ENCODE measurements at regions not wholly inside any gene's neighbourhood (a gene's known extent, or its start where the extent isn't known, plus 50 kb on each side); places are given as distances from the start of the nearest gene placed in this dataset.

DNA sequence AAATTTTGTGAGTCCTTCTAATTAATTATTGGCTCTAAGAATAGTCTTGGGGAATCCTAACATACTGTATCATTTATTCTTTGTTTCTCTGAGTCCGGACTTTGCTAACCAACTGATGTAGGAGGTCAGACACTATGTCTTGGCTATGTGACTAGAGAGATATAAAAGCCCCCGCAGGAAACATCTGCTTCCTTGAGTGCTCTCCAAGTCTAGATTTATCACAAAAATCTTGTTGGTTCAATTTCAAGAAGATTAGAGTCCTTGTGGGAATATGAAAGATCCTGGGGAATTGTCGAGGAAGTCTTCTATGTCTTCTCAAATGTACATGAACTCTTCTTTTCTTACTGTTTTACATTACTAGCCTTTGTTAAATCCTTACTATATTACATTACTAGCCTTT lies 1712.5 kb downstream of the NCAM2 start:
- TF ChIP-seq, protein P1, sequence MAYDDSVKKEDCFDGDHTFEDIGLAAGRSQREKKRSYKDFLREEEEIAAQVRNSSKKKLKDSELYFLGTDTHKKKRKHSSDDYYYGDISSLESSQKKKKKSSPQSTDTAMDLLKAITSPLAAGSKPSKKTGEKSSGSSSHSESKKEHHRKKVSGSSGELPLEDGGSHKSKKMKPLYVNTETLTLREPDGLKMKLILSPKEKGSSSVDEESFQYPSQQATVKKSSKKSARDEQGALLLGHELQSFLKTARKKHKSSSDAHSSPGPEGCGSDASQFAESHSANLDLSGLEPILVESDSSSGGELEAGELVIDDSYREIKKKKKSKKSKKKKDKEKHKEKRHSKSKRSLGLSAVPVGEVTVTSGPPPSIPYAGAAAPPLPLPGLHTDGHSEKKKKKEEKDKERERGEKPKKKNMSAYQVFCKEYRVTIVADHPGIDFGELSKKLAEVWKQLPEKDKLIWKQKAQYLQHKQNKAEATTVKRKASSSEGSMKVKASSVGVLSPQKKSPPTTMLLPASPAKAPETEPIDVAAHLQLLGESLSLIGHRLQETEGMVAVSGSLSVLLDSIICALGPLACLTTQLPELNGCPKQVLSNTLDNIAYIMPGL (CRISPR knock-in tag; IDR thresholded peaks at IDR 0.05) = no peak
- TF ChIP-seq, protein P2, sequence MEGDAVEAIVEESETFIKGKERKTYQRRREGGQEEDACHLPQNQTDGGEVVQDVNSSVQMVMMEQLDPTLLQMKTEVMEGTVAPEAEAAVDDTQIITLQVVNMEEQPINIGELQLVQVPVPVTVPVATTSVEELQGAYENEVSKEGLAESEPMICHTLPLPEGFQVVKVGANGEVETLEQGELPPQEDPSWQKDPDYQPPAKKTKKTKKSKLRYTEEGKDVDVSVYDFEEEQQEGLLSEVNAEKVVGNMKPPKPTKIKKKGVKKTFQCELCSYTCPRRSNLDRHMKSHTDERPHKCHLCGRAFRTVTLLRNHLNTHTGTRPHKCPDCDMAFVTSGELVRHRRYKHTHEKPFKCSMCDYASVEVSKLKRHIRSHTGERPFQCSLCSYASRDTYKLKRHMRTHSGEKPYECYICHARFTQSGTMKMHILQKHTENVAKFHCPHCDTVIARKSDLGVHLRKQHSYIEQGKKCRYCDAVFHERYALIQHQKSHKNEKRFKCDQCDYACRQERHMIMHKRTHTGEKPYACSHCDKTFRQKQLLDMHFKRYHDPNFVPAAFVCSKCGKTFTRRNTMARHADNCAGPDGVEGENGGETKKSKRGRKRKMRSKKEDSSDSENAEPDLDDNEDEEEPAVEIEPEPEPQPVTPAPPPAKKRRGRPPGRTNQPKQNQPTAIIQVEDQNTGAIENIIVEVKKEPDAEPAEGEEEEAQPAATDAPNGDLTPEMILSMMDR (IDR thresholded peaks at IDR 0.05) = no peak
- TF ChIP-seq, protein P3, sequence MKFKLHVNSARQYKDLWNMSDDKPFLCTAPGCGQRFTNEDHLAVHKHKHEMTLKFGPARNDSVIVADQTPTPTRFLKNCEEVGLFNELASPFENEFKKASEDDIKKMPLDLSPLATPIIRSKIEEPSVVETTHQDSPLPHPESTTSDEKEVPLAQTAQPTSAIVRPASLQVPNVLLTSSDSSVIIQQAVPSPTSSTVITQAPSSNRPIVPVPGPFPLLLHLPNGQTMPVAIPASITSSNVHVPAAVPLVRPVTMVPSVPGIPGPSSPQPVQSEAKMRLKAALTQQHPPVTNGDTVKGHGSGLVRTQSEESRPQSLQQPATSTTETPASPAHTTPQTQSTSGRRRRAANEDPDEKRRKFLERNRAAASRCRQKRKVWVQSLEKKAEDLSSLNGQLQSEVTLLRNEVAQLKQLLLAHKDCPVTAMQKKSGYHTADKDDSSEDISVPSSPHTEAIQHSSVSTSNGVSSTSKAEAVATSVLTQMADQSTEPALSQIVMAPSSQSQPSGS (CRISPR knock-in tag; IDR thresholded peaks at IDR 0.05; ENCODE audit: borderline replicate concordance, low read depth) = no peak
- TF ChIP-seq ZBTB21 (CRISPR knock-in tag; IDR thresholded peaks at IDR 0.05; ENCODE audit: borderline replicate concordance) (no peak), RELA (CRISPR knock-in tag; IDR thresholded peaks at IDR 0.05; ENCODE audit: borderline replicate concordance) (no peak), EMX1 (CRISPR knock-in tag; IDR thresholded peaks at IDR 0.05) (no peak), NFYB (CRISPR knock-in tag; conservative IDR thresholded peaks at IDR 0.05; ENCODE audit: low read depth) (no peak), TCF7 (CRISPR knock-in tag; IDR thresholded peaks at IDR 0.05; ENCODE audit: low read depth) (no peak)
- TF ChIP-seq, protein P4, sequence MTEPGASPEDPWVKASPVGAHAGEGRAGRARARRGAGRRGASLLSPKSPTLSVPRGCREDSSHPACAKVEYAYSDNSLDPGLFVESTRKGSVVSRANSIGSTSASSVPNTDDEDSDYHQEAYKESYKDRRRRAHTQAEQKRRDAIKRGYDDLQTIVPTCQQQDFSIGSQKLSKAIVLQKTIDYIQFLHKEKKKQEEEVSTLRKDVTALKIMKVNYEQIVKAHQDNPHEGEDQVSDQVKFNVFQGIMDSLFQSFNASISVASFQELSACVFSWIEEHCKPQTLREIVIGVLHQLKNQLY (CRISPR knock-in tag; IDR thresholded peaks at IDR 0.05) = no peak
- TF ChIP-seq, protein P5, sequence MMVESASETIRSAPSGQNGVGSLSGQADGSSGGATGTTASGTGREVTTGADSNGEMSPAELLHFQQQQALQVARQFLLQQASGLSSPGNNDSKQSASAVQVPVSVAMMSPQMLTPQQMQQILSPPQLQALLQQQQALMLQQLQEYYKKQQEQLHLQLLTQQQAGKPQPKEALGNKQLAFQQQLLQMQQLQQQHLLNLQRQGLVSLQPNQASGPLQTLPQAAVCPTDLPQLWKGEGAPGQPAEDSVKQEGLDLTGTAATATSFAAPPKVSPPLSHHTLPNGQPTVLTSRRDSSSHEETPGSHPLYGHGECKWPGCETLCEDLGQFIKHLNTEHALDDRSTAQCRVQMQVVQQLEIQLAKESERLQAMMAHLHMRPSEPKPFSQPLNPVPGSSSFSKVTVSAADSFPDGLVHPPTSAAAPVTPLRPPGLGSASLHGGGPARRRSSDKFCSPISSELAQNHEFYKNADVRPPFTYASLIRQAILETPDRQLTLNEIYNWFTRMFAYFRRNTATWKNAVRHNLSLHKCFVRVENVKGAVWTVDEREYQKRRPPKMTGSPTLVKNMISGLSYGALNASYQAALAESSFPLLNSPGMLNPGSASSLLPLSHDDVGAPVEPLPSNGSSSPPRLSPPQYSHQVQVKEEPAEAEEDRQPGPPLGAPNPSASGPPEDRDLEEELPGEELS (CRISPR knock-in tag; IDR thresholded peaks at IDR 0.05) = no peak
- TF ChIP-seq, protein P6, sequence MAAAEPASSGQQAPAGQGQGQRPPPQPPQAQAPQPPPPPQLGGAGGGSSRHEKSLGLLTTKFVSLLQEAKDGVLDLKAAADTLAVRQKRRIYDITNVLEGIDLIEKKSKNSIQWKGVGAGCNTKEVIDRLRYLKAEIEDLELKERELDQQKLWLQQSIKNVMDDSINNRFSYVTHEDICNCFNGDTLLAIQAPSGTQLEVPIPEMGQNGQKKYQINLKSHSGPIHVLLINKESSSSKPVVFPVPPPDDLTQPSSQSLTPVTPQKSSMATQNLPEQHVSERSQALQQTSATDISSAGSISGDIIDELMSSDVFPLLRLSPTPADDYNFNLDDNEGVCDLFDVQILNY (CRISPR knock-in tag; IDR thresholded peaks at IDR 0.05) = no peak
- TF ChIP-seq, protein P7, sequence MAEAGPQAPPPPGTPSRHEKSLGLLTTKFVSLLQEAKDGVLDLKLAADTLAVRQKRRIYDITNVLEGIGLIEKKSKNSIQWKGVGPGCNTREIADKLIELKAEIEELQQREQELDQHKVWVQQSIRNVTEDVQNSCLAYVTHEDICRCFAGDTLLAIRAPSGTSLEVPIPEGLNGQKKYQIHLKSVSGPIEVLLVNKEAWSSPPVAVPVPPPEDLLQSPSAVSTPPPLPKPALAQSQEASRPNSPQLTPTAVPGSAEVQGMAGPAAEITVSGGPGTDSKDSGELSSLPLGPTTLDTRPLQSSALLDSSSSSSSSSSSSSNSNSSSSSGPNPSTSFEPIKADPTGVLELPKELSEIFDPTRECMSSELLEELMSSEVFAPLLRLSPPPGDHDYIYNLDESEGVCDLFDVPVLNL (CRISPR knock-in tag; IDR thresholded peaks at IDR 0.05; ENCODE audit: borderline replicate concordance, low read depth) = no peak
- TF ChIP-seq, protein P8, sequence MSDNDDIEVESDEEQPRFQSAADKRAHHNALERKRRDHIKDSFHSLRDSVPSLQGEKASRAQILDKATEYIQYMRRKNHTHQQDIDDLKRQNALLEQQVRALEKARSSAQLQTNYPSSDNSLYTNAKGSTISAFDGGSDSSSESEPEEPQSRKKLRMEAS (CRISPR knock-in tag; IDR thresholded peaks at IDR 0.05) = no peak
- TF ChIP-seq, protein P9, sequence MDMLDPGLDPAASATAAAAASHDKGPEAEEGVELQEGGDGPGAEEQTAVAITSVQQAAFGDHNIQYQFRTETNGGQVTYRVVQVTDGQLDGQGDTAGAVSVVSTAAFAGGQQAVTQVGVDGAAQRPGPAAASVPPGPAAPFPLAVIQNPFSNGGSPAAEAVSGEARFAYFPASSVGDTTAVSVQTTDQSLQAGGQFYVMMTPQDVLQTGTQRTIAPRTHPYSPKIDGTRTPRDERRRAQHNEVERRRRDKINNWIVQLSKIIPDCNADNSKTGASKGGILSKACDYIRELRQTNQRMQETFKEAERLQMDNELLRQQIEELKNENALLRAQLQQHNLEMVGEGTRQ (CRISPR knock-in tag; IDR thresholded peaks at IDR 0.05) = no peak

Measured in WTC11 (cell line).